ENCODE measurements at regions not wholly inside any gene's neighbourhood (a gene's known extent, or its start where the extent isn't known, plus 50 kb on each side); places are given as distances from the start of the nearest gene placed in this dataset.

GRCh38 chr4:132330994-132331393 lies 818.1 kb upstream of the PCDH10 start:
- TF ChIP-seq MAX (IDR thresholded peaks at IDR 0.05; ENCODE audit: low read depth, low read length): no peak
- TF ChIP-seq CTCF (IDR thresholded peaks at IDR 0.05; ENCODE audit: low read depth, low read length): no peak
